H1 (cell line): ENCODE measurements at regions not wholly inside any gene's neighbourhood (a gene's known extent, or its start where the extent isn't known, plus 50 kb on each side); places are given as distances from the start of the nearest gene placed in this dataset.

ENCODE experiments used
- CTCF ChIA-PET: fragments of 300-600 bp; sonication (Branson Sonifier 250); formaldehyde crosslinking; loops from one replicate; lab custom pipeline; 2021; ENCODE audit not compliant: partially characterized antibody; lab: Charles Lee
- POLR2A ChIA-PET: fragments of 300-600 bp; sonication (Branson Sonifier 250); formaldehyde crosslinking; loops from one replicate; lab custom pipeline; 2021; ENCODE audit warnings: inconsistent platforms; ENCODE audit not compliant: partially characterized antibody; lab: Charles Lee
- DNase-seq, 2 experiments: peaks; one replicate each; pipeline versions ENCODE4 v3.0.0 to v3.0.0-alpha.2; 2010 to 2022; ENCODE audit warnings: low spot score in 2 of 2, low read depth in 1 of 2, mixed read lengths in 1 of 2
- FAIRE-seq: peaks from 2 replicates; lab custom pipeline; 2011; peaks lifted over from hg19 to GRCh38; lab: Jason Lieb, UNC
- H2AFZ ChIP-seq: 2 replicates; pipeline ENCODE4 v1.8.1; 2012; ENCODE audit warnings: low read length, inconsistent platforms
- H2AK5ac ChIP-seq: 2 replicates; pipeline ENCODE4 v1.6.1; 2013; ENCODE audit warnings: low read depth, low read length
- H2BK120ac ChIP-seq: replicated peaks from 2 replicates; pipeline ENCODE3; 2013; ENCODE audit warnings: low read depth, low read length, inconsistent platforms
- H2BK12ac ChIP-seq: 2 replicates; pipeline ENCODE4 v1.6.1; 2013; ENCODE audit warnings: low read depth, low read length
- H2BK15ac ChIP-seq: 2 replicates; pipeline ENCODE4 v1.6.1; 2013; ENCODE audit warnings: low read length
- H2BK20ac ChIP-seq: 2 replicates; pipeline ENCODE4 v1.6.1; 2013; ENCODE audit warnings: low read length
- H2BK5ac ChIP-seq: 2 replicates; pipeline ENCODE4 v1.6.1; 2013; ENCODE audit warnings: low read depth, low read length
- H3K14ac ChIP-seq: 2 replicates; pipeline ENCODE4 v1.6.1; 2013; ENCODE audit warnings: inconsistent platforms; ENCODE audit not compliant: insufficient read length
- H3K18ac ChIP-seq: 2 replicates; pipeline ENCODE4 v1.6.1; 2013; ENCODE audit warnings: low read length; ENCODE audit errors: extremely low read depth
- H3K23ac ChIP-seq: 2 replicates; pipeline ENCODE4 v1.6.1; 2013; ENCODE audit warnings: inconsistent platforms; ENCODE audit not compliant: insufficient read length
- H3K23me2 ChIP-seq: 2 replicates; pipeline ENCODE4 v1.6.1; 2013; ENCODE audit warnings: low read depth, low read length
- H3K27ac ChIP-seq: 2 replicates; pipeline ENCODE4 v1.6.1; 2011; ENCODE audit warnings: low read depth, low read length, inconsistent platforms
- H3K27me3 ChIP-seq, 4 experiments: replicated peaks in 1 of 4; 1 replicate in 1 of 4; 2 replicates in 3 of 4; pipeline versions ENCODE4 v1.6.1 to v1.8.1; 2011 to 2013; ENCODE audit warnings: low read length in 3 of 4, mild to moderate bottlenecking in 3 of 4, inconsistent platforms in 2 of 4, mixed read lengths in 2 of 4, moderate library complexity in 1 of 4; ENCODE audit not compliant: control insufficient read depth in 3 of 4, insufficient read depth in 3 of 4; ENCODE audit errors: extremely low read depth in 1 of 4
- H3K36me3 ChIP-seq, 4 experiments: 2 replicates each; pipeline versions ENCODE4 v1.6.1 to v1.8.1; 2011 to 2013; ENCODE audit warnings: mild to moderate bottlenecking in 4 of 4, low read length in 3 of 4, moderate library complexity in 2 of 4, control low read depth in 1 of 4, inconsistent platforms in 1 of 4; ENCODE audit not compliant: insufficient read depth in 4 of 4, control insufficient read depth in 2 of 4
- H3K4ac ChIP-seq: replicated peaks from 2 replicates; pipeline ENCODE3; 2013; ENCODE audit warnings: low read length, low read depth, mixed read lengths, inconsistent platforms; ENCODE audit not compliant: insufficient read length
- H3K4me1 ChIP-seq, 4 experiments: replicated peaks in 1 of 4; 1 replicate in 1 of 4; 2 replicates in 3 of 4; pipeline versions ENCODE4 v1.6.1 to v1.8.1; 2011 to 2013; ENCODE audit warnings: low read length in 3 of 4, inconsistent platforms in 2 of 4, mixed read lengths in 1 of 4; ENCODE audit not compliant: insufficient read depth in 4 of 4, control insufficient read depth in 3 of 4
- H3K4me2 ChIP-seq, 2 experiments: 2 replicates each; pipeline versions ENCODE4 v1.6.1 to v1.8.1; 2011 to 2013; ENCODE audit warnings: low read depth in 2 of 2, low read length in 2 of 2, control low read depth in 1 of 2, inconsistent platforms in 1 of 2, mild to moderate bottlenecking in 1 of 2; ENCODE audit not compliant: insufficient read depth in 1 of 2
- H3K4me3 ChIP-seq, 4 experiments: fragments of 200-600, 300-600 bp in 1 of 4; sonication (generic), shearing (Covaris generic), sonication (Bioruptor Twin) in 1 of 4; 2 replicates each; pipeline versions ENCODE4 v1.5.1 to v1.8.1; 2011 to 2016; ENCODE audit warnings: low read length in 4 of 4, low read depth in 3 of 4, control low read depth in 2 of 4, inconsistent platforms in 2 of 4, mild to moderate bottlenecking in 2 of 4, mixed read lengths in 1 of 4, moderate library complexity in 1 of 4; ENCODE audit not compliant: insufficient read depth in 2 of 4; ENCODE audit errors: extremely low read depth in 1 of 4
- H3K56ac ChIP-seq: replicated peaks from 2 replicates; pipeline ENCODE3; 2013; ENCODE audit warnings: low read depth, mild to moderate bottlenecking, mixed read lengths, low read length, inconsistent platforms; ENCODE audit not compliant: insufficient read length
- H3K79me1 ChIP-seq: 2 replicates; pipeline ENCODE4 v1.6.1; 2013; ENCODE audit warnings: low read depth, low read length, control low read depth
- H3K79me2 ChIP-seq, 2 experiments: 2 replicates each; pipeline versions ENCODE4 v1.6.1 to v1.8.1; 2012 to 2013; ENCODE audit warnings: low read length in 2 of 2, mild to moderate bottlenecking in 2 of 2, inconsistent platforms in 1 of 2; ENCODE audit not compliant: insufficient read depth in 2 of 2, control insufficient read depth in 1 of 2
- H3K9ac ChIP-seq, 4 experiments: replicated peaks in 1 of 4; 1 replicate in 1 of 4; 2 replicates in 3 of 4; pipeline versions ENCODE4 v1.6.1 to v1.8.1; 2011 to 2013; ENCODE audit warnings: low read depth in 3 of 4, low read length in 3 of 4, control low read depth in 2 of 4, mild to moderate bottlenecking in 2 of 4, moderate library complexity in 2 of 4, inconsistent platforms in 1 of 4; ENCODE audit errors: extremely low read depth in 1 of 4
- H3K9me3 ChIP-seq, 2 experiments: 2 replicates each; pipeline versions ENCODE4 v1.6.1 to v1.8.1; 2012 to 2013; ENCODE audit warnings: mild to moderate bottlenecking in 2 of 2, moderate library complexity in 2 of 2, control low read depth in 1 of 2, inconsistent platforms in 1 of 2, low read depth in 1 of 2, low read length in 1 of 2, mixed read lengths in 1 of 2; ENCODE audit not compliant: insufficient read depth in 2 of 2
- H4K20me1 ChIP-seq, 2 experiments: replicated peaks in 1 of 2; 2 replicates each; pipeline versions ENCODE3 to v1.8.1; 2011 to 2013; ENCODE audit warnings: inconsistent platforms in 2 of 2, low read length in 2 of 2, mild to moderate bottlenecking in 1 of 2; ENCODE audit not compliant: insufficient read depth in 2 of 2, control insufficient read depth in 1 of 2
- H4K5ac ChIP-seq: 2 replicates; pipeline ENCODE4 v1.6.1; 2013; ENCODE audit warnings: low read length, low read depth, mixed read lengths, inconsistent platforms; ENCODE audit not compliant: insufficient read length
- H4K8ac ChIP-seq: 2 replicates; pipeline ENCODE4 v1.8.0; 2013; ENCODE audit warnings: mild to moderate bottlenecking, moderate library complexity, low read length, inconsistent platforms; ENCODE audit not compliant: insufficient read depth; ENCODE audit errors: extremely low read depth
- H4K91ac ChIP-seq: replicated peaks from 2 replicates; pipeline ENCODE3; 2013; ENCODE audit warnings: low read length, mixed read lengths, inconsistent platforms; ENCODE audit not compliant: insufficient read length
- RNF2 ChIP-seq: fragments of 200-900, 300-1000 bp; sonication (generic); IDR thresholded peaks from 2 replicates; pipeline ENCODE4 v1.7.1; 2016; ENCODE audit warnings: borderline replicate concordance, low read depth, mild to moderate bottlenecking, antibody characterized with exemption, low read length; ENCODE audit not compliant: poor library complexity, severe bottlenecking; ENCODE audit errors: missing control alignments
- SP4 ChIP-seq: IDR thresholded peaks from 2 replicates; pipeline ENCODE4 v1.6.1; 2012; ENCODE audit warnings: low read length, inconsistent platforms
- WGBS, 2 experiments: shearing (Covaris generic) in 1 of 2; methylation state at CpG; one replicate each; pipeline versions ENCODE4 v1.1.6 to v1.1.7; 2013 to 2015; ENCODE audit warnings: low lambda C conversion rate in 2 of 2, mixed read lengths in 2 of 2, inconsistent platforms in 1 of 2, low coverage in 1 of 2, missing lambda C conversion rate in 1 of 2; ENCODE audit not compliant: insufficient replicate concordance in 2 of 2, insufficient coverage in 1 of 2, insufficient read length in 1 of 2; ENCODE audit errors: extremely low coverage in 1 of 2, missing lambda C conversion rate in 1 of 2; 5-methylcytosine and 5-hydroxymethylcytosine counted together

DNA sequence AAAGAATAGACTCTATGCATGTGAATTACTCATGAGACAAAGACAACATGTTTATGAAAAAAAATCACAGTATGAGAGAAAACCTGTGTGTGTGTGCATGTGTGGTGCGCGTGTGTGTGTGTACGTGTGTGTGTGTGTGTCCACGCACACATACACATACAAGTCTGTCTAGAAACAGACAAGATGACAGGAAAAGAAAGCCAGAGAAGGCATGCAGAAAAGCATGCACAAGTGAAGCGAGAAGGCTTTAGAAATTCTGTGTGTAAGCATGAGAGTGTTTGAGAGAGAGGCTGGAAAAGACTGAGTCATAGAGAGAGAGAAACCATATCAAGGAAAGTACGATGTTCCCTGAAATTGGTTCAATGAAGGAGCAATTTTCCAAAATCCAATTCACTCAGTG lies 566.4 kb upstream of the C16orf82 start:
- H3K4me3 ChIP-seq, result no peak overlapping the region
- H3K79me1 ChIP-seq, result no peaks in the 10 kb centered on the region
- no peak overlapping the region for H2BK12ac ChIP-seq
- H3K27ac ChIP-seq, result no peak overlapping the region
- POLR2A ChIA-PET, result no interaction called here
- no peaks in the 10 kb centered on the region for H3K27me3 ChIP-seq
- H4K8ac ChIP-seq, result no peak overlapping the region
- H2BK15ac ChIP-seq, result no peak overlapping the region
- FAIRE-seq, result no peak
- H3K79me2 ChIP-seq, result no peaks in the 10 kb centered on the region
- H2BK120ac ChIP-seq, result no peak overlapping the region
- H3K56ac ChIP-seq, result no peak overlapping the region
- CTCF ChIA-PET, result no interaction called here
- H2AFZ ChIP-seq, result no peak overlapping the region
- no peak overlapping the region for H2BK5ac ChIP-seq
- no peak overlapping the region for H3K4ac ChIP-seq
- H4K91ac ChIP-seq, result no peak overlapping the region
- H3K36me3 ChIP-seq, result no peaks in the 10 kb centered on the region
- 95% methylated on average over 6 of the region's 6 CpGs; no CpG with 5 or more reads in 1 of the 2 experiments for WGBS, 2 experiments
- H4K5ac ChIP-seq, result no peak overlapping the region
- no peaks in the 10 kb centered on the region for H3K23me2 ChIP-seq
- no peak overlapping the region for H2BK20ac ChIP-seq
- DNase-seq, result no peak
- H3K9ac ChIP-seq, result no peak overlapping the region
- H3K18ac ChIP-seq, result no peak overlapping the region
- no peak overlapping the region for H3K14ac ChIP-seq
- H3K4me1 ChIP-seq, result no peaks in the 10 kb centered on the region
- no peaks in the 10 kb centered on the region for H3K9me3 ChIP-seq
- H3K4me2 ChIP-seq, result no peak overlapping the region
- H4K20me1 ChIP-seq, result no peaks in the 10 kb centered on the region
- no peak overlapping the region for H2AK5ac ChIP-seq
- H3K23ac ChIP-seq, result no peak overlapping the region
- no peak for TF ChIP-seq SP4
- no peak for TF ChIP-seq RNF2
